Fibroblast of mammary gland (primary cell): ENCODE measurements at regions not wholly inside any gene's neighbourhood (a gene's known extent, or its start where the extent isn't known, plus 50 kb on each side); places are given as distances from the start of the nearest gene placed in this dataset.

Source experiments
- DNase-seq: peaks from one replicate; pipeline ENCODE4 v3.0.0-alpha.2; 2010; ENCODE audit warnings: low read depth
- H3K4me3 ChIP-seq: 2 replicates; pipeline ENCODE4 v1.5.1; 2011; ENCODE audit warnings: low read depth, mild to moderate bottlenecking, low read length, moderate library complexity; ENCODE audit not compliant: control insufficient read depth
- TF ChIP-seq, protein P1 (sequence below): conservative IDR thresholded peaks from 2 replicates; pipeline ENCODE4 v1.5.1; 2011; ENCODE audit warnings: low read depth, low read length, inconsistent platforms; ENCODE audit not compliant: control insufficient read depth, insufficient read depth

DNA sequence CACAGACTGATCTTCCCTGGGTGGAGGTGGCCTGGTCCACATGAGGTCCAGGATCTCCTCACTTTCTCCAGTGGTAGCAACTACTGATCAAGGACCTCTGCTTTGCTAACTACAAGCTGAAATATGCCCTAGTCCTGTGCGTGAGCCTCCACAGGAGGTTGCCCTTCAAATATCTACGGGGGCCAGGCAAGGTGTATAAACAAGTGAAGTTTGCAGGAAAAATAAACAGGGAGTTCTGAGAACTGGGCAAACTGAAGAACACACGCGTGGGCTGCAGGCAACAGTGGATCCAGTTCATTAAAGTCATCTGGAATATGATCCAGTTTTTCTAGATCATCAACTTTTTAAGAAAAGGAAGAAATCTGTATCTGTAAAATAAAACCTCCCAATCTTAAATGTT, 167.5 kb upstream of the NR3C1 start:
- DNase-seq = no peak
- TF ChIP-seq, protein P1, sequence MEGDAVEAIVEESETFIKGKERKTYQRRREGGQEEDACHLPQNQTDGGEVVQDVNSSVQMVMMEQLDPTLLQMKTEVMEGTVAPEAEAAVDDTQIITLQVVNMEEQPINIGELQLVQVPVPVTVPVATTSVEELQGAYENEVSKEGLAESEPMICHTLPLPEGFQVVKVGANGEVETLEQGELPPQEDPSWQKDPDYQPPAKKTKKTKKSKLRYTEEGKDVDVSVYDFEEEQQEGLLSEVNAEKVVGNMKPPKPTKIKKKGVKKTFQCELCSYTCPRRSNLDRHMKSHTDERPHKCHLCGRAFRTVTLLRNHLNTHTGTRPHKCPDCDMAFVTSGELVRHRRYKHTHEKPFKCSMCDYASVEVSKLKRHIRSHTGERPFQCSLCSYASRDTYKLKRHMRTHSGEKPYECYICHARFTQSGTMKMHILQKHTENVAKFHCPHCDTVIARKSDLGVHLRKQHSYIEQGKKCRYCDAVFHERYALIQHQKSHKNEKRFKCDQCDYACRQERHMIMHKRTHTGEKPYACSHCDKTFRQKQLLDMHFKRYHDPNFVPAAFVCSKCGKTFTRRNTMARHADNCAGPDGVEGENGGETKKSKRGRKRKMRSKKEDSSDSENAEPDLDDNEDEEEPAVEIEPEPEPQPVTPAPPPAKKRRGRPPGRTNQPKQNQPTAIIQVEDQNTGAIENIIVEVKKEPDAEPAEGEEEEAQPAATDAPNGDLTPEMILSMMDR = no peak
- H3K4me3 ChIP-seq = no peak overlapping the region

DNA sequence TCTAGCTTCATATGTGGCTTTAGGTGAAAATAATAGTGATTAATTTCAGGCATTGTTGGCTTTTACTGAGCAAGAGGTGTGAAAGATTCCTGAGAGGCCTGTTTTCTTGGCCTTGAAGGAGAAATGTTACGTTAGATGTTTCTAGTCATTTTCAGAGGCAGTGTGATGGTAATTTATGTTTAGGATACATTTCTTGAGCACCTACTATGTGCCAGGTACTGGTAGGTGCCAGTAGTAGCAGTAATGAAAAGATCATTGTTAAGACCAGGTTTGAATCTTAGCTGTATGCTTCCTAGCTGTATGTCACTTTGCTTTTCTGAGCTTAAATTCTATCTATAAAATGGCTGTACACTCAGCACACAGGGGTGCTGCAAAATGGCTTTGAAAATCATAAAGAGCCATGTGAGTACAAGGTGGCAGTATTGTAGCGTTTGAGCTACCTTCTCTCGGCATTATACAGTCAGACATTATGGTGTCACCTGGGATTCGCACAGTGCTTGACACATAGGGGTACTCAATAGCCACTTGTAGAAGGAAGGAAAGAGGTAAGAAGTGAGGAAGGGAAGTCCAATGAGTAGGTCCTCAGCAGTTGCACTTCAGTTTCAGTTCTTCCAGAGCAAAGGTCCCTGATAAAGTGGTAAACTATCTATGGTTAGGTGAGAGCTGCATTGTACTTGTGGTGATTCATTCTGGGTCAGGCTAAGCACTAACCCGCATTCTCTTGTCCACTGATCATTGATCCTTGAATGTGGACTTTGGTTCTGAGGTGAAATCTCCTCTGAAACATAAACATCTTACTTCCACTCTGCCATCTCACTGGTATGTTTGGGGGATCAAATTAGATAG, 166.5 kb upstream of the NR3C1 start:
- H3K4me3 ChIP-seq = no peak overlapping the region
- TF ChIP-seq, protein P1 = no peak
- DNase-seq = peak; percentile 16

DNA sequence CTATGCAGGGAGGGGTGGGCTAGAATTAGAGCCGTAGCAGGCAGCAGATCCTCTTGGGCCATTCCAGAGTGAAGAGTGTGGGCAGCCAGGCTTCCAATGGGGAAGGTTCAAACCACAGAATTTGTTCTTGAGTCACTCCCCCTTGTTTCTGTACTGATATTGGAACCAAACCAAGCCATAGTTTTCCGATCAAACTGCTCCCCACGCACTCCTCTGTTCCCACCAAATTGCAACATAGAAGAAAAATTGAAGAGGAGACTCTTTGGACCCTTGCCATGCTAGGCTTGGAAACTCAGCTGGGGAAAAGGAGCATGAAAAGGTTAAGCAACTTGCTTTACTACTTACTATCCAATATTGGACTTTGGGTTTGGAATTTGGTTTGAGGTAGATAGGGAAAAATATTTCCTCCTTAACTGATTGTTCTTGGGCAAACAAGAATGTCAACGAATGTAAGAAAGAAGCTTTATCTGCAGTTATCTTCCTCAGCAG, 165.8 kb upstream of the NR3C1 start:
- TF ChIP-seq, protein P1 = no peak
- H3K4me3 ChIP-seq = no peak overlapping the region
- DNase-seq = peak; percentile 97

DNA sequence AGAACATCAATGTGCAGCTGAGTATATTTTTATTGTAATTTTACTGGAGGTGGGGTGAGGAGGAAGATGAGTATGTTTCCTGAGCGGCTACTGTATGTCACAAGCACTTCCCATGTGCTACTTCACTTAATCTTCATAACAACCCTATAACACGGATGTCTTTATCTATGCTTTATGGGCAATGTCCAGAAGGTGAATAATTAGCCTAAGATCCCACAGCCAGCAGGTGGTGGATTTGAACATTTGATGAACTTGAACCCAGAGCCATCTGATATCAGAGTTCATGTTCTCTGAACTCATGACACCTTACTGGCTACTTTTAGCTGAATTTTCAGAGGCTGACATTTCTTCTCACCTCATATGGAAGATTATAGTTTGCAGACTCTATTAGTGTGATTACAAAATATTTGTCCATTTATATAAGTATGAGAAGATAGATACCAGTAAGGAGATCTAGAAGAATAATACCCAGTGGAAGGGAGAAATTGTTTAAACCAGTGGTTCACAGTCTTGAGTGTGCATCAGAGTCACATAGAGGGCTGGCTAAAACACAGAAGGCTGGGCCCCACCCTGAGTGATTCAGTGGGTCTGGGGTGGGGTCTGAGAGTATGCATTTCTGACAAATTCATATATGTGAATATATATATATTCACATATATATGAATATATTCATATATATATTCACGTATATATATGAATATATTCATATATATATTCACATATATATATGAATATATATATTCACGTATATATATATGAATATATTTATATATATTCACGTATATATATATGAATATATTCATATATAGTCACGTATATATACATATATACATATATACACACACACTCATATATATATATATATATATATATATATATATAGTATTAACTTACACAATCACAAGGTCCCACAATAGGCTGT, 164.4 kb upstream of the NR3C1 start:
- TF ChIP-seq, protein P1 = no peak
- H3K4me3 ChIP-seq = no peak overlapping the region
- no peak for DNase-seq

DNA sequence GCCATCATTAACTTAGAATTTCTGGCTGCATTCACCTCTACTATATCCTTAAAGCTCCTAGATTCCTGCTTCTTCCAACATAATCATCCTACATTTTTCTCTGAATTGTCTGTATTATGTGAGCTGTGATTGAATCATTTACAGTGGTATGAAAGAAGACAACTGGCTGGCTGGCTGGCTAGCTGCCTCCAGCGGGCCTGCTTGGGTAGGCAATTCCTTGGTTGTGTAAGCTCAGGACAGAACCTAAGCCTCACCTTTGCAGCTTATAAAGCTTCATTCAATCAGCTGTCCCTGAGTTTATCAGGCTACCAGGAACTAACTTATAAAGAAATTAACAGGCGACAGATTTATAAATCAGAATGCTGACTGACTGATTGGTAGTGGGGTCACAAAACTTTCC, 162.7 kb upstream of the NR3C1 start:
- no peak for DNase-seq
- H3K4me3 ChIP-seq = no peak overlapping the region
- TF ChIP-seq, protein P1 = no peak

DNA sequence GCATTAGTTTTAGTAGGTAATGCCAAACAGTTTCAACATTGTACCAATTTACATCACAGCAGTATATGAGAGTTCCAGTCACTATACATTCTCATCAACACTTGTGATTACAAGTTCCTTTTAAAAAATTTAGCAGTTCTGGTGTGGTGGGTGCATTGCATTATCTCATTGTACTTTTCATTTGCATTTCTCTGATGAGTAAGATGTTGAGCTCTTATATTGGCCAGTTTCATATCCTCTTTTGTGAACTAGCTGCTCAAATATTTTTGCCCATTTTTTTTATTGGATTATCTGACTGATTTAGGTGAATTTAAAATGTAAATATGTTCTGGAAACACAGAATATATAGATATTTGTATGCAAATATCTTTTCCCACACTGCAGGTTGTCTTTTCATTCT, 160.9 kb upstream of the NR3C1 start:
- TF ChIP-seq, protein P1 = no peak

More for the DNA sequence above, 160.9 kb upstream of the NR3C1 start:
- no peak overlapping the region for H3K4me3 ChIP-seq
- no peak for DNase-seq
